IMR-90 (cell line): ENCODE measurements at regions not wholly inside any gene's neighbourhood (a gene's known extent, or its start where the extent isn't known, plus 50 kb on each side); places are given as distances from the start of the nearest gene placed in this dataset.

Source experiments
- ATAC-seq: fragments of 200-7000 bp; cut with Tn5 transposase; 2 replicates; pipeline ENCODE4 v1.9.1; 2020; ENCODE audit warnings: low read depth, mild to moderate bottlenecking, moderate library complexity
- BruUV-seq: library from RNA; stranded (reverse); fragments of 400-500 nt; replicated peaks from 2 replicates; lab custom pipeline; 2021; lab: Mats Ljungman, UMichigan
- CTCF ChIA-PET: fragments of 300-600 bp; formaldehyde crosslinking; extraction: SDS; loops from one replicate; lab custom pipeline; 2021; ENCODE audit warnings: antibody characterized with exemption; lab: Yijun Ruan, JAX
- POLR2A ChIA-PET: fragments of 300-600 bp; sonication (Branson Sonifier 250); formaldehyde crosslinking; loops from one replicate; lab custom pipeline; 2022; ENCODE audit warnings: antibody characterized with exemption; ENCODE audit not compliant: unreplicated experiment; lab: Charles Lee
- DNase-seq: peaks from one replicate; pipeline ENCODE4 v3.0.0; 2013
- H2AFZ ChIP-seq: replicated peaks from 2 replicates; pipeline ENCODE3; 2013; ENCODE audit warnings: low read length, mild to moderate bottlenecking; ENCODE audit not compliant: poor library complexity
- H2AK5ac ChIP-seq: 2 replicates; pipeline ENCODE4 v1.6.1; 2013; ENCODE audit warnings: low read depth, low read length, inconsistent platforms
- H2AK9ac ChIP-seq: replicated peaks from 2 replicates; pipeline ENCODE3; 2013; ENCODE audit warnings: mild to moderate bottlenecking, low read depth, low read length, moderate library complexity; ENCODE audit not compliant: poor library complexity
- H2BK120ac ChIP-seq: 2 replicates; pipeline ENCODE4 v1.6.1; 2013; ENCODE audit warnings: low read depth, low read length, inconsistent platforms
- H2BK15ac ChIP-seq: 3 replicates; pipeline ENCODE4 v1.6.1; 2013; ENCODE audit warnings: low read depth, low read length, inconsistent platforms
- H2BK20ac ChIP-seq: 2 replicates; pipeline ENCODE4 v1.6.1; 2013; ENCODE audit warnings: low read depth, mild to moderate bottlenecking, inconsistent platforms, low read length, moderate library complexity
- H2BK5ac ChIP-seq: 2 replicates; pipeline ENCODE4 v1.6.1; 2013; ENCODE audit warnings: mild to moderate bottlenecking, low read depth, low read length, inconsistent platforms; ENCODE audit not compliant: poor library complexity, severe bottlenecking
- H3K14ac ChIP-seq: replicated peaks from 2 replicates; pipeline ENCODE4 v1.6.1; 2013; ENCODE audit warnings: low read depth, low read length, inconsistent platforms
- H3K18ac ChIP-seq: 2 replicates; pipeline ENCODE4 v1.6.1; 2013; ENCODE audit warnings: low read depth, low read length, control low read depth
- H3K23ac ChIP-seq: 2 replicates; pipeline ENCODE4 v1.6.1; 2013; ENCODE audit warnings: low read depth, low read length, inconsistent platforms
- H3K27ac ChIP-seq: 2 replicates; pipeline ENCODE4 v1.5.1; 2013; ENCODE audit warnings: mild to moderate bottlenecking, control low read depth, low read length; ENCODE audit not compliant: insufficient read depth
- H3K27me3 ChIP-seq: 2 replicates; pipeline ENCODE4 v1.6.1; 2013; ENCODE audit warnings: low read length; ENCODE audit not compliant: control insufficient read depth, insufficient read depth
- H3K36me3 ChIP-seq: 2 replicates; pipeline ENCODE4 v1.6.1; 2013; ENCODE audit warnings: low read length, mixed read lengths; ENCODE audit not compliant: control insufficient read depth, insufficient read depth
- H3K4ac ChIP-seq: 2 replicates; pipeline ENCODE4 v1.6.1; 2013; ENCODE audit warnings: low read depth, low read length, inconsistent platforms
- H3K4me1 ChIP-seq: 2 replicates; pipeline ENCODE4 v1.6.1; 2013; ENCODE audit warnings: low read length, mixed read lengths; ENCODE audit not compliant: control insufficient read depth, insufficient read depth
- H3K4me2 ChIP-seq: 2 replicates; pipeline ENCODE4 v1.6.1; 2013; ENCODE audit warnings: low read depth, mild to moderate bottlenecking, control low read depth, low read length, moderate library complexity
- H3K4me3 ChIP-seq: 2 replicates; pipeline ENCODE4 v1.5.1; 2013; ENCODE audit warnings: low read depth, mild to moderate bottlenecking, control low read depth, low read length, moderate library complexity; ENCODE audit not compliant: insufficient read depth
- H3K56ac ChIP-seq: 2 replicates; pipeline ENCODE4 v1.6.1; 2013; ENCODE audit warnings: low read length, inconsistent platforms; ENCODE audit not compliant: insufficient read depth; ENCODE audit errors: extremely low read depth
- H3K79me1 ChIP-seq, 2 experiments: 2 replicates each; pipeline ENCODE4 v1.6.1; 2013; ENCODE audit warnings: low read length in 2 of 2, inconsistent platforms in 1 of 2, low read depth in 1 of 2
- H3K9ac ChIP-seq: 2 replicates; pipeline ENCODE4 v1.6.1; 2013; ENCODE audit warnings: low read depth, low read length, control low read depth
- H3K9me1 ChIP-seq: 2 replicates; pipeline ENCODE4 v1.6.1; 2013; ENCODE audit warnings: low read length, inconsistent platforms; ENCODE audit not compliant: insufficient read depth
- H3K9me3 ChIP-seq: 2 replicates; pipeline ENCODE4 v1.6.1; 2013; ENCODE audit warnings: low read length; ENCODE audit not compliant: control insufficient read depth, insufficient read depth
- H4K20me1 ChIP-seq: 2 replicates; pipeline ENCODE4 v1.6.1; 2013; ENCODE audit warnings: low read length, inconsistent platforms; ENCODE audit not compliant: insufficient read depth
- H4K5ac ChIP-seq: 2 replicates; pipeline ENCODE4 v1.6.1; 2013; ENCODE audit warnings: mild to moderate bottlenecking, low read depth, low read length, control low read depth
- H4K8ac ChIP-seq, 2 experiments: 2 replicates each; pipeline ENCODE4 v1.6.1; 2013; ENCODE audit warnings: low read depth in 2 of 2, low read length in 2 of 2, control low read depth in 1 of 2, inconsistent platforms in 1 of 2
- H4K91ac ChIP-seq: 2 replicates; pipeline ENCODE4 v1.6.1; 2013; ENCODE audit warnings: low read depth, low read length, inconsistent platforms; ENCODE audit not compliant: insufficient read depth
- BHLHE40 ChIP-seq: fragments of 150-350 bp; IDR thresholded peaks from 2 replicates; pipeline ENCODE4 v1.6.1; 2016; ENCODE audit warnings: mild to moderate bottlenecking, low read depth, low read length
- CEBPB ChIP-seq: IDR thresholded peaks from 2 replicates; pipeline ENCODE4 v1.6.1; 2012; ENCODE audit warnings: low read depth, low read length, improper control_type of control experiment
- CHD1 ChIP-seq: IDR thresholded peaks from 2 replicates; pipeline ENCODE4 v1.6.1; 2012; ENCODE audit warnings: low read depth, low read length, improper control_type of control experiment
- CTCF ChIP-seq: conservative IDR thresholded peaks from 2 replicates; pipeline ENCODE4 v1.5.1; 2012; ENCODE audit warnings: mild to moderate bottlenecking, low read depth, low read length, improper control_type of control experiment
- FOS ChIP-seq: fragments of 150-350 bp; IDR thresholded peaks from 2 replicates; pipeline ENCODE4 v1.6.1; 2016; ENCODE audit warnings: low read depth, low read length
- MAFK ChIP-seq: IDR thresholded peaks from 2 replicates; pipeline ENCODE4 v1.6.1; 2012; ENCODE audit warnings: low read depth, low read length, improper control_type of control experiment
- MAZ ChIP-seq: IDR thresholded peaks from 2 replicates; pipeline ENCODE4 v1.6.1; 2012; ENCODE audit warnings: low read depth, mild to moderate bottlenecking, low read length, improper control_type of control experiment, moderate library complexity, borderline replicate concordance
- MXI1 ChIP-seq: IDR thresholded peaks from 2 replicates; pipeline ENCODE4 v1.6.1; 2012; ENCODE audit warnings: low read depth, mild to moderate bottlenecking, low read length, moderate library complexity, borderline replicate concordance
- NFE2L2 ChIP-seq: fragments of 150-350 bp; IDR thresholded peaks from 2 replicates; pipeline ENCODE4 v1.6.1; 2016; ENCODE audit warnings: low read depth, mild to moderate bottlenecking, low read length
- POLR2A ChIP-seq: IDR thresholded peaks from 2 replicates; pipeline ENCODE4 v1.6.1; 2012; ENCODE audit warnings: mild to moderate bottlenecking, low read depth, low read length
- RAD21 ChIP-seq: IDR thresholded peaks from 2 replicates; pipeline ENCODE4 v1.6.1; 2012; ENCODE audit warnings: low read length, improper control_type of control experiment
- RCOR1 ChIP-seq: IDR thresholded peaks from 2 replicates; pipeline ENCODE4 v1.6.1; 2012; ENCODE audit warnings: mild to moderate bottlenecking, low read length, improper control_type of control experiment; ENCODE audit not compliant: insufficient replicate concordance
- RFX5 ChIP-seq: IDR thresholded peaks from 2 replicates; pipeline ENCODE4 v1.8.0; 2012; ENCODE audit warnings: low read depth, mild to moderate bottlenecking, low read length, moderate library complexity
- SMC3 ChIP-seq: fragments of 150-350 bp; IDR thresholded peaks from 2 replicates; pipeline ENCODE4 v1.6.1; 2016; ENCODE audit warnings: low read depth, mild to moderate bottlenecking, antibody characterized with exemption, low read length, moderate library complexity
- USF2 ChIP-seq: fragments of 150-350 bp; IDR thresholded peaks from 2 replicates; pipeline ENCODE4 v1.6.1; 2017; ENCODE audit warnings: mild to moderate bottlenecking, antibody characterized with exemption, low read length, low read depth
- WGBS, 2 experiments: methylation state at CpG; one replicate each; pipeline versions ENCODE4 v1.1.5 to v1.1.7; 2013; ENCODE audit warnings: missing lambda C conversion rate in 2 of 2; ENCODE audit not compliant: insufficient read length in 1 of 2; ENCODE audit errors: extremely low coverage in 2 of 2; 5-methylcytosine and 5-hydroxymethylcytosine counted together
- dilution Hi-C: fragments of 300-500 bp; cut with HindIII; formaldehyde crosslinking; loops from one replicate; pipeline ENCODE4 v1.14.3; 2018; ENCODE audit warnings: low sequenced_read_pairs; ENCODE audit not compliant: unreplicated experiment
- in situ Hi-C: fragments of 300-500 bp; cut with MboI; formaldehyde crosslinking; loops from 3 replicates; pipeline ENCODE4 v1.14.3; 2019; ENCODE audit warnings: low sequenced_read_pairs, inconsistent platforms, mixed read lengths
- intact Hi-C: fragments of 100-400 bp; cut with micrococcal nuclease; formaldehyde crosslinking; loops from 2 replicates; pipeline ENCODE4 v1.10.0; 2022
- TF ChIP-seq, protein P1 (sequence below): fragments of 150-350 bp; IDR thresholded peaks from 2 replicates; pipeline ENCODE4 v1.6.1; 2016; ENCODE audit warnings: low read depth, mild to moderate bottlenecking, low read length, moderate library complexity, borderline replicate concordance

DNA sequence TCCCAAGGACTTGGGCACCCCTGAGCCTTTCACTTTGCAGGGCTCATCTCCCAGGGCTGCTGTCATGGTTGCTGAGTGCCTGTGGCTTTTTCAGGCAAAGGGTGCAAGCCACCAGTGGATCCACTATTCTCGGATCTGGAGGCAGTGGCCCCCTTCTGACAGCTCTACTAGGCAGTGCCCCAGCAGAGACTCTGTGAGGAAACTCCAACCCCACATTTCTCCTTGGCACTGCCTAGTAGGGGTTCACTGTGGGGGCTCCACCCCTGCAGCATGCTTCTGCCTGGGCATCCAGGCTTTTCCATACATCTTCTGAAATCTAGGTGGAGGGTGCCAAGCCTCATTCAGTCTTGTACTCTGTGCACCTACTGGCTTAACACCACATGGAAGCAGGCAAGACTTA is 675.0 kb upstream of the MBL2 start:
- no peak overlapping the region for H4K8ac ChIP-seq
- no peak overlapping the region for H3K4me3 ChIP-seq
- DNase-seq, result no peak
- in situ Hi-C loops (no loop called here), dilution Hi-C loops (no loop called here), intact Hi-C loops (no loop called here)
- CTCF ChIA-PET, result no interaction called here
- H3K4me2 ChIP-seq, result no peak overlapping the region
- H4K5ac ChIP-seq, result no peak overlapping the region
- H2BK120ac ChIP-seq, result no peak overlapping the region
- no peaks in the 10 kb centered on the region for H3K9me1 ChIP-seq
- no peak overlapping the region for H4K91ac ChIP-seq
- H3K4me1 ChIP-seq, result no peaks in the 10 kb centered on the region
- no peak overlapping the region for H2AK9ac ChIP-seq
- H3K27me3 ChIP-seq, result no peaks in the 10 kb centered on the region
- POLR2A ChIA-PET, result no interaction called here
- H4K20me1 ChIP-seq, result no peaks in the 10 kb centered on the region
- H3K18ac ChIP-seq, result no peak overlapping the region
- WGBS, 2 experiments, result no CpG with 5 or more reads among the region's 1 CpG
- no peak overlapping the region for H3K4ac ChIP-seq
- H3K23ac ChIP-seq, result no peak overlapping the region
- ATAC-seq, result no peak
- no peak overlapping the region for H2AK5ac ChIP-seq
- H3K56ac ChIP-seq, result no peak overlapping the region
- H3K9me3 ChIP-seq, result no peaks in the 10 kb centered on the region
- H2AFZ ChIP-seq, result no peak overlapping the region
- H3K9ac ChIP-seq, result no peak overlapping the region
- no peaks in the 10 kb centered on the region for H3K36me3 ChIP-seq
- no peaks in the 10 kb centered on the region for H3K79me1 ChIP-seq
- H2BK5ac ChIP-seq, result no peak overlapping the region
- no TSS peak for BruUV-seq
- no peak overlapping the region for H2BK15ac ChIP-seq
- no peak overlapping the region for H3K27ac ChIP-seq
- no peak overlapping the region for H3K14ac ChIP-seq
- TF ChIP-seq CEBPB (no peak), CTCF (no peak), FOS (no peak), NFE2L2 (no peak), USF2 (no peak), BHLHE40 (no peak), CHD1 (no peak), RFX5 (no peak), RCOR1 (no peak), MXI1 (no peak), RAD21 (no peak), MAZ (no peak), POLR2A (no peak), SMC3 (no peak), MAFK (no peak)
- TF ChIP-seq, protein P1, sequence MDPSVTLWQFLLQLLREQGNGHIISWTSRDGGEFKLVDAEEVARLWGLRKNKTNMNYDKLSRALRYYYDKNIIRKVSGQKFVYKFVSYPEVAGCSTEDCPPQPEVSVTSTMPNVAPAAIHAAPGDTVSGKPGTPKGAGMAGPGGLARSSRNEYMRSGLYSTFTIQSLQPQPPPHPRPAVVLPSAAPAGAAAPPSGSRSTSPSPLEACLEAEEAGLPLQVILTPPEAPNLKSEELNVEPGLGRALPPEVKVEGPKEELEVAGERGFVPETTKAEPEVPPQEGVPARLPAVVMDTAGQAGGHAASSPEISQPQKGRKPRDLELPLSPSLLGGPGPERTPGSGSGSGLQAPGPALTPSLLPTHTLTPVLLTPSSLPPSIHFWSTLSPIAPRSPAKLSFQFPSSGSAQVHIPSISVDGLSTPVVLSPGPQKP, result no peak
- H2BK20ac ChIP-seq, result no peak overlapping the region
